Stimulated activated naive CD8-positive, alpha-beta T cell treated with anti-CD3 and anti-CD28 coated beads, Interleukin-15, Interleukin-2, amounts not matched to agents 100 U/mL and 50 U/mL, for 24 hours (primary cell): ENCODE measurements at regions not wholly inside any gene's neighbourhood (a gene's known extent, or its start where the extent isn't known, plus 50 kb on each side); places are given as distances from the start of the nearest gene placed in this dataset.

Experiments
- ATAC-seq: fragments of 150-1000 bp; cut with Tn5 transposase; one replicate; pipeline ENCODE4 v1.10.0; 2021
- DNase-seq: peaks from one replicate; pipeline ENCODE4 v3.0.0; 2021

DNA sequence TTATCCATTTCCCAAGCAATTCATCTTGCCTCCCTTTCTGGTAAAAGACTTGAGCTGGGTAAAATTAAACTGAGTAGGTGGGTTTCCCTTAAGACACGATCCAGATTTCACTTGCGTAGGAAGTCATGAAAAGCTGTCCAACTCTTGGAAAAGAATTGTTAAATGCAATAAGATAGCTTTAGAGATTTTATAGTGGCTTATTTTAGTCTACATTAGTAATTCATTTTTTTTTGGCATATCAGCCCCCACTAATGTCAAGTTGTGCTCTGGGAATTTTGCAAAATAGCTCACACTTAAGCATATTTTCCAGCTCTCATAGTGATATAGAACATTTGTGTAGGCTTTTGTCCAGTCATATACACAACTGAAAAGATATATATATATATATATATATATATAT, 344.7 kb upstream of the FIGN start:
- no peak for ATAC-seq
- no peak for DNase-seq

GRCh38 chr2:164079258-164079657, 343.4 kb upstream of the FIGN start:
- no peak for DNase-seq

DNA sequence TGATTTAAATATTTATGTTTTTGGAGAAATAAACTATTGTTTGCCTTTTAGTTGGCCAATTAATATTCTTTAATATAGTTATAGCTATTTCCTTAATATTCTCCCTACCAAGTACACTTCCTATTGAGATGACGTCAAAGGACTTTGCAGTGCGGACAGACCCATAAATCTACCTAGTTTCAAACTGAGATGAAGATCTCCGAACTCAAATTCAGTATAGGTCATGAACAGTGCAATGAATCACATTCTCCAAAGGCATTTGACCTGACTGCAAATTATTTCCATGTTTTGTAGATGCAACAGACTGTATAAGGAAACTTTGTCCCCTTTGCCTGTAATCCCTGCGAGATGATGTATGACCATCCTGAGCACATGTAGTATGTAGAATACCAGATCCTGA, 342.6 kb upstream of the FIGN start:
- ATAC-seq = no peak

More at GRCh38 chr2:164079258-164079657, 343.4 kb upstream of the FIGN start:
- no peak for ATAC-seq

DNA sequence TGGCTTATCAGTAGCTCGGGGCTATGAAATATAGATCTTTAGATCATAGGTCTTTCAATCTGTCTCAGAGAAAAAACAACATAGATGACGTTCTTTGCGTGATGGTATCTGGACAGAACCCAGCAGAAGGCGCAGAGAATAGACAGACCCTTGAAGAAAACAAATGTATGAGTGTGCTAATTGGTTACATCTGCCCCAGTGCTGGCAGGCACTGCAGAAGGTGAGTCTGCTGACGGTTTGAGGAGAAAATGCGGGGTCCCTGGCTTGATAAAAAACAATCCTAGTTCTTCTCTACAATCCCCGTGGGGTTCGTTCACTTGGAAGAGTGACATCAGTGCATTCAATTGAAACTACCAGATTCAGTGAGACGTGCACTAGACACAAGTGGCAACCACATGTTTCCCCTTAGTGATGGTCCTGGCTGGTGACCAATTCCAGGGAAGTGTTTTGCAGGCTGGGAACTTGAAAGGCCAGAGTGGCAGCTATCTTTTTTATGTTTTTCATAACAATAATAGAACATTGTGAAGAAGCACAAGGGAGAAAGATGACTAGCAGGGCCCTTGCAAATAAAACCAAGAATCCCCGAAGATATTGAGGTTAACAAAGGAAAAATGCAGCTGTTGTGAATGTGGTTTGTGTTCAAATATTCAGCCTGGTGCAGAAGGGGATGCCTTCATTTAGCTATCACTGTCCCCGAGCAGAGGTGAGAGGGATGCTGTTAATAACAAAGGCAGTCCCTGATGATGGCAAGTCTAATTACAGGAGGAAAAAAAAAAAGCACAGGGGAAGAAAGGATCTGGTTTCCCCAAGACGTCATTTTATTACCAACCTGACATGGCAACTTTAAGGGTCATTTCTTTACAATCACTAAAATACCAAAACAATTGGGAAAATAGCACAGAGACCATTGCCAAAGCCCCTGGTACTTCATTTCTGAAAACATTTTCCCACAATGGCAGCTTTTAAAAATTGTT, 337.6 kb upstream of the FIGN start:
- no peak for DNase-seq
- ATAC-seq = no peak

More for the DNA sequence above, 342.6 kb upstream of the FIGN start:
- DNase-seq = no peak

DNA sequence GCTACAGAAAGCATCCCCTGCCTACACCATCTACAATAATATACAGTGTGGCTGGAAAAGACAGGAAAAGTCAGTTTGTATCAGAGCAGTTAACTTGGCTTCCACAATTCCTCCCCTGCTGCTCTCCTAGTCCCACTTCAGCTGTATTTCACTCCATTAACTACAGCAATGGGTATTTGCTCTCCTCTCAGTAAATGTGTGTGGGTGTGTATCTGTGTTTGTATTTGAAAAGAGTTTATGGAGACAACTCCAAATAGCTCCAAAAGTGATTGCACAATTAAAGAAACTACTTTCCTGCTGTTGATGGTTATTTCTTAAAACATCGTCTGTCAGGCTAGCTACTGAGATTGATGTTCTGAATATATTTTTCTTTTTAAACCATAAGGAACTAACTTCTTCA, 333.7 kb upstream of the FIGN start:
- DNase-seq = no peak
- no peak for ATAC-seq

DNA sequence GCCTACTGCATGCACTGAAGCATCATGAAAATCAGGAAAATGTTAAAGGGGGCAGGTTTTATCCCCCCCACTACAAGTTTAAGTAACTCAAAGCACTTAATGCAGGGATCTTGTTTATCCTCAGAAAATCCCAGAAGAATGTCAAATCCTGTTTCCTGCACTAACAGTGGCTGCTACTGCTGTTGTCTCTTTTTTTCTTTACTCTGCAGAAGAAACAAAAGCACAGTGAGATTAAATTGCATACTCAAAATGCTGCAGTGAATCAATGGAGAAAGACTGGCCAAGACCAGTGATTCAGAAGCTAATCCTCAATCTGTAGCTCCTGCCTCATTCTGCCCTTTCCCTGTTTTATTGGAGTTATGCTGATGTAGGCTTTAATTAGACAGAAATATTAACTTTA, 332.3 kb upstream of the FIGN start:
- ATAC-seq = no peak
- no peak for DNase-seq

- no peak for ATAC-seq
- no peak for DNase-seq
These were observed 330.3 kb upstream of the FIGN start for GRCh38 chr2:164066095-164066494.

DNA sequence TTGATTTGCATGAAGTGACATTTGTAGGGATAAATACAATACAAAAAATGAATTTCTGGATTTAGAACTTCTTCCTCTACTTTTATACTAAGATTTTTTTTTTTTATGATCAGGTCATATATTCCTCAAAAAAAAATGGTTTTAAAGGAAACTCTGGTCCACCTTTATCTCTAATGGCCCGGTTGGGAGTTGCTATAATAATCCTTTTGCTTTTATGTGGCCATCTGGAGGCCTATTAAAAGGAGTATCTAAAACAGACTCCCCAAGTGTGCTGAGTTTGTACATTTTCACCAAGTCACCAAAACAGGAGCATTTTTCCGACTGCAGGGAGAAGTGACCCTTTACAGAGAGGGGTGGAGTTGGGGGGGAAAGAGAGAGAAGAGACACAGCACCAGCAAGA, 329.2 kb upstream of the FIGN start:
- ATAC-seq (no peak), DNase-seq (no peak)

GRCh38 chr2:164061129-164061746, 325.4 kb upstream of the FIGN start:
- peak; percentile 3 for DNase-seq
- no peak for ATAC-seq

DNA sequence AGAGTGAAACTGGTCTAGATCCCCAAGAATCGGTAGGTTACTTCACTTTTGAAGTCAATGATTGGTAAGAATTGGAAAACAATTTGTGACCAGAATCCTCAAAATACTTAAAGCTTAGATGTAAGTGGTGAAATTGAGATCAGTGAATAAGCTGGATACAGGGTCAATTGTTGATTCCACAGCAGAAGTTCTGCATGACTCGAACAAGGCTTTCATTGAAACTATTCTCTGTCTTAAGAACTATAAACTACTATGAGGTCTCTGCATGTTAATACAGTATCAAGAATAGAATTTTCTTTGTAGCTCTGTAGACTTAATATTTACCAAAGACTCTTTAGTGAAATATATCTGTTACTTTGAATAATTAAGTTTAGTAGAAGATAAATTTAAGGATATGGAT, 324.2 kb upstream of the FIGN start:
- DNase-seq = no peak
- no peak for ATAC-seq

GRCh38 chr2:164055623-164056022, 319.8 kb upstream of the FIGN start:
- ATAC-seq (no peak), DNase-seq (no peak)

- ATAC-seq (no peak), DNase-seq (no peak)
These were observed 318.8 kb upstream of the FIGN start for GRCh38 chr2:164054651-164055050.

DNA sequence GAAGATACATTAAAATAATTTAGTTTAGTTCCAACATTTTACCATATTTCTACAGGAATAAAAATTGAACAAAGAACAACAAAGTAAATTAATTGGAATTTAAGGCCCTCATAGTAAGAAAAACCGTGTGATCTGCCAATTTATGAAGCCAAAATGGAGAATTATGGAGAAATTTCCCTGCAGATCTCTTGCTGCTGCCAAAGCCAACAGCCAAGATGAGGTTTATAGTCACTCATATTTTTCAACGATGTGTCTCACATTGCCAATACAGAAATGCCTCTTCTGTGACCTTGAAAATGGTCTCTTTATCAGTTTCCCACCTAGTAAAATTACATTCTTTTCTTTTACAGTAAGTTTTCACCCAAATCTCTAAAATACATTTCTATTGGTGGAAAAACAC, 317.2 kb upstream of the FIGN start:
- DNase-seq (no peak), ATAC-seq (no peak)

GRCh38 chr2:164052006-164052405, 316.2 kb upstream of the FIGN start:
- ATAC-seq (no peak), DNase-seq (no peak)

- ATAC-seq (no peak), DNase-seq (no peak)
These were observed 312.9 kb upstream of the FIGN start for GRCh38 chr2:164048729-164049128.

DNA sequence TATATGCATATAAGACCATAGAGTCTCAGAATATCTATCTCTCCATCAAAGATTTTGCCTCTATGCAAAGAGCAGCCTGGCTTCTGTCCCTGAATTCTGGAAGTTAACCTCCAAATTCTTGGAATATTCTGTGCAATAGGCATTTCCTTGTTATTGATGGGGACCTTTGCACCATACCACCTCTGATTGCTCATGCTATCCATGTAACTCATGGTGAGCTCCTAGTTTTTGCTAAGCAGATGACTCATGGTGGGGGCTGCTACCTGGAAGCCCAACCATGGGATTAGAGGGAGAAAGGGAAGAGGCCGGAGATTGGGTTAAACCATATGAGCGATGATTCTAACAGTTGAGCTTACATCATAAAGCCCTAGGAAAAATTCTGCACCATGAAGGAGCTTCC, 310.2 kb upstream of the FIGN start:
- ATAC-seq = no peak
- DNase-seq = no peak

DNA sequence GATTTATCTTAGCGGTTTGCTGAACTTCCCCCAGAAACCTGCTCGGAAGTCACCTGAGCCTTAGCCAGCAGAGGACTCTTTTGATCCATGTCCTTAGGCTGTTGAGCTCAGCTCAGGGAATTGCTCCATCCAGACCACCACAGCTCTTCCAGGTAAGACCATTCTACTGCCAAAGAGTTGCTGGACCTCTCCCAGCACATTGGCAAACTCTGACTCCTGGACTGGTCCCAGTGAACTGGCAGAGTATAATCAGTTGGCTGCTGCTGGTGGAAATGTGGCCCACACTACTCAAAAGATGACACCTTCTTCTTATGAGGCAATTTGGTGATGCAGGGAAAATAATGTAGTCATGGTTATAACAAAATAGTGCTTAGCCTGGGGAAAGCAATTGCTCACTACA, 308.8 kb upstream of the FIGN start:
- DNase-seq (no peak), ATAC-seq (no peak)

- no peak for DNase-seq
These were observed 303.5 kb upstream of the FIGN start for GRCh38 chr2:164039270-164039669.

DNA sequence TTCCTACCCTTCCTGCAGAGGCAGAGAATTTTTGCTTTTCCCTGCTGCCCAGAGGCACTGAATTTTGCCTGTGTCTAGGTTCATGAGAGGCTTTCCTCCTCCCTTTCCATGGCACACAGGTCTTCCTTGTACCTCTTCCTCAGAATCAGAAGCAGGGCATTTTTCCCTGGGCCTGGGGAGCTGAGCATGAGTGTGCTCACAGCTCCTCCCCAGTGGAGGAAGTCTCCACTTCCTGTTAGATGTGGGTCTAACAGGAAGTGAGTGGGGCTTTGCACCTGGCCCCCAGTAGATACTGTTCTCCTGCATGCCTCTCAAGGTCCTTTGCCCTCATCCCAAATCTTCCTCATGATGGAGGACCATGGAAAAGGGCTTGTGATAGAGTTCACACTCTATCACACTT, 297.2 kb upstream of the FIGN start:
- no peak for ATAC-seq
- no peak for DNase-seq

More at GRCh38 chr2:164039270-164039669, 303.5 kb upstream of the FIGN start:
- ATAC-seq = no peak

DNA sequence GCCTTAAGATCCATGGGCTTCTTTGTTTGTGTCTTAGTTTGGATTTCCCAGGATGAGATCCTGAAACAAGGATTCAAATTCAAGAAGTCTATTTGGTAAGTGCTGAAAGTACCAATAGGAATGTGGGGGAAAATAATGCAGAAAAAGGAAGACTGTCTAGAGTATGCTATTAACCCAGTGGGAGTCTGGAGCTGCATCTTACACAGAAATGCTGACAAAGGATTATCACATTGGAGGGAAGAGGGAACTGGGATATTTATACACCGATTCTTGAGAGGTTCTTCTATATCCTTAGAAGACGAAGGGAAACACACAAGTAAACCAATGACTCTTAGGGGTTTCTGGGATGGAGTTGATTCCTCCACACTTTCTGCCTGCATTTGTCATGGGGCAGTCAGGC, 294.8 kb upstream of the FIGN start:
- ATAC-seq = no peak
- DNase-seq = no peak

GRCh38 chr2:164028814-164029534, 293.2 kb upstream of the FIGN start:
- DNase-seq = no peak
- no peak for ATAC-seq

DNA sequence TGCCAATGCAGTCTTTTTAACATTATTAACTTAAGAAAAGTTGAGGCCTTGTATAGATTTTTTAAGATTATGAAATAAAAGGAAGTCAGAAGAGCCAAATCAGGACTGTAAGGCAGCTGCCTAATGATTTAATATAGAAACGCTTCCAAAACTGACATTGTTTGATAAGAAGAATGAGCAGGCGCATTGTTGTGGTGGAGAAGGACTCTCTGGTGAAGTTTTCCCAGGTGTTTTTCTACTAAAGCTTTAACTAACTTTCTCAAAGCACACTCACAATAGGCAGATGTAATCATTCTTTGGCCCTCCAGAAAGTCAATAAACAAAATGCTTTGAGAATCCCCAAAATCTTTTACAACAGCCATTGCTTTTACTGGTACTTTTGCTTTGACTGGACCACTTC, 288.6 kb upstream of the FIGN start:
- DNase-seq = no peak

GRCh38 chr2:164023896-164024295, 288.1 kb upstream of the FIGN start:
- DNase-seq (no peak), ATAC-seq (no peak)

More for the DNA sequence above, 288.6 kb upstream of the FIGN start:
- no peak for ATAC-seq
